Osteocyte (in vitro differentiated cells): ENCODE measurements at regions not wholly inside any gene's neighbourhood (a gene's known extent, or its start where the extent isn't known, plus 50 kb on each side); places are given as distances from the start of the nearest gene placed in this dataset.
A peak's percentile ranks its signal among the peaks of the same experiment; 100 is the strongest.

Experiments
- DNase-seq: peaks from one replicate; pipeline ENCODE4 v3.0.0; 2021; ENCODE audit warnings: mixed read lengths; ENCODE audit not compliant: unreplicated experiment; ENCODE audit errors: extremely low spot score
- H3K27ac Mint-ChIP-seq: one replicate; pipeline ENCODE4 v1.8.0; 2021; ENCODE audit warnings: mild to moderate bottlenecking, mixed read lengths; ENCODE audit not compliant: unreplicated experiment
- H3K27me3 Mint-ChIP-seq: one replicate; pipeline ENCODE4 v1.8.0; 2021; ENCODE audit warnings: mixed read lengths; ENCODE audit not compliant: unreplicated experiment
- H3K36me3 Mint-ChIP-seq: one replicate; pipeline ENCODE4 v1.8.0; 2021; ENCODE audit warnings: mixed read lengths; ENCODE audit not compliant: unreplicated experiment
- H3K4me1 Mint-ChIP-seq: one replicate; pipeline ENCODE4 v1.8.0; 2021; ENCODE audit warnings: mixed read lengths; ENCODE audit not compliant: unreplicated experiment
- H3K4me3 Mint-ChIP-seq: one replicate; pipeline ENCODE4 v1.8.0; 2021; ENCODE audit warnings: mild to moderate bottlenecking, moderate library complexity, mixed read lengths; ENCODE audit not compliant: unreplicated experiment
- H3K9me3 Mint-ChIP-seq: one replicate; pipeline ENCODE4 v1.8.0; 2021; ENCODE audit warnings: mixed read lengths; ENCODE audit not compliant: unreplicated experiment
- TF ChIP-seq, protein P1 (sequence below): fragments of 200-600 bp; sonication (generic); IDR thresholded peaks from 2 replicates; pipeline ENCODE4 v1.5.0; 2021; ENCODE audit warnings: antibody characterized with exemption, mild to moderate bottlenecking, moderate library complexity

DNA sequence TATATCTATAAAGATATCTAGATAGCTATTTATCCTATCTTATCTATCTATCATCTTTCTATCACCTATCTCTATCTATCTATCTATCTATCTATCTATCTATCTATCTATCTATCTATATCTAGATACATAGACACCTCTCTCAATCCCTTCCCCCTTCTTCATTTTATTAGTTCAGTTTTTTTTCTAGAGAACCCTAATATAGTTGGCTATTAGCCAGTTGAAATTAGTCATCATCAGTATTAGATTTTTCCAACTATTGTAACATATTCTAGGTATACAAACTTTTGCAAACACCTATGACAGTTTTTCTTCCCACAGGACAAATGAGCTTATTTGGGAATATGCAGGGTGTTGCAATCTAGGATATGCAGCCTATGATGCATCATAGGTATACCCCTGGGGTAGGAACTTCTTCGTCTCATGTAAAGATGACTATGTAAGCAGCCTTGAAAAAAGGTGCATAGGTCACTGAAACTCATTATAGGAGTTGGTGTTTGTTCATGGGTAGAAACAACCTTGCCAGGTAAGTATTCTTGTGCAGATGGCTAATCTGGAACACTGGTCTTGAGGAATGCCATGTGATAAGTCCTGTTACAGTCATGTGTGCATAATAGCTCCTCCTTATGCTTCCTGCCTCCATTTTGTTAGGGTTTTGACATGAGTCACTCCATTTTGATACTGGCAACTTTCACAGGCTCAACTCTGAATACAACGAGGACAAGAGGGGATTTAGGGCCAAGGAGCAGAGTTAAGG, 160.7 kb upstream of the ZSWIM2 start:
- H3K4me1 Mint-ChIP-seq, result peaks cover 1% of the 10 kb centered on the region
- H3K4me3 Mint-ChIP-seq, result no peak overlapping the region
- no peaks in the 10 kb centered on the region for H3K36me3 Mint-ChIP-seq
- TF ChIP-seq, protein P1, sequence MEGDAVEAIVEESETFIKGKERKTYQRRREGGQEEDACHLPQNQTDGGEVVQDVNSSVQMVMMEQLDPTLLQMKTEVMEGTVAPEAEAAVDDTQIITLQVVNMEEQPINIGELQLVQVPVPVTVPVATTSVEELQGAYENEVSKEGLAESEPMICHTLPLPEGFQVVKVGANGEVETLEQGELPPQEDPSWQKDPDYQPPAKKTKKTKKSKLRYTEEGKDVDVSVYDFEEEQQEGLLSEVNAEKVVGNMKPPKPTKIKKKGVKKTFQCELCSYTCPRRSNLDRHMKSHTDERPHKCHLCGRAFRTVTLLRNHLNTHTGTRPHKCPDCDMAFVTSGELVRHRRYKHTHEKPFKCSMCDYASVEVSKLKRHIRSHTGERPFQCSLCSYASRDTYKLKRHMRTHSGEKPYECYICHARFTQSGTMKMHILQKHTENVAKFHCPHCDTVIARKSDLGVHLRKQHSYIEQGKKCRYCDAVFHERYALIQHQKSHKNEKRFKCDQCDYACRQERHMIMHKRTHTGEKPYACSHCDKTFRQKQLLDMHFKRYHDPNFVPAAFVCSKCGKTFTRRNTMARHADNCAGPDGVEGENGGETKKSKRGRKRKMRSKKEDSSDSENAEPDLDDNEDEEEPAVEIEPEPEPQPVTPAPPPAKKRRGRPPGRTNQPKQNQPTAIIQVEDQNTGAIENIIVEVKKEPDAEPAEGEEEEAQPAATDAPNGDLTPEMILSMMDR, result no peak
- H3K27ac Mint-ChIP-seq, result no peak overlapping the region
- no peaks in the 10 kb centered on the region for H3K9me3 Mint-ChIP-seq
- DNase-seq, result no peak
- peaks cover 31% of the 10 kb centered on the region for H3K27me3 Mint-ChIP-seq

DNA sequence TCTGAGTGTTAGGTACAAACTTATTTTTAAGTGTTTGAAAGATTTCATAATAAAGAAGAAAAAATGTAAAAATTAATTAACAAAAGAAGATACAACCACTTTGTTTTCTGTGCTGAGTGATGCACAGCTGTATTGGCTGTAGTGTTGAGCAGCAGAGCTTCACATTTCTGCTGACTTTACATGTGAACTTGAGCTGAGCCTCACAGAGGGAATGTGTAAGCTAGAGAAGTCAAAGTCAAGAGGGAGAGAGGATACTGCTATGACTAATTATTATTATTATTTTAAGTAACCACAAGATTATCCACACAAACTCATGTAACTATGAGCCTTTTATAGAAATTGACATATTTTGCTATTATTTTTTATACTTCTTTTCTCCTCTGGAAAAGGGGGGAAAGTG, 159.1 kb upstream of the ZSWIM2 start:
- Mint-ChIP-seq H3K27me3 (peaks cover 37% of the 10 kb centered on the region), H3K4me3 (no peak overlapping the region), H3K9me3 (no peaks in the 10 kb centered on the region), H3K36me3 (no peaks in the 10 kb centered on the region), H3K4me1 (peaks cover 1% of the 10 kb centered on the region), H3K27ac (no peak overlapping the region)
- DNase-seq, result no peak
- TF ChIP-seq, protein P1, result no peak

DNA sequence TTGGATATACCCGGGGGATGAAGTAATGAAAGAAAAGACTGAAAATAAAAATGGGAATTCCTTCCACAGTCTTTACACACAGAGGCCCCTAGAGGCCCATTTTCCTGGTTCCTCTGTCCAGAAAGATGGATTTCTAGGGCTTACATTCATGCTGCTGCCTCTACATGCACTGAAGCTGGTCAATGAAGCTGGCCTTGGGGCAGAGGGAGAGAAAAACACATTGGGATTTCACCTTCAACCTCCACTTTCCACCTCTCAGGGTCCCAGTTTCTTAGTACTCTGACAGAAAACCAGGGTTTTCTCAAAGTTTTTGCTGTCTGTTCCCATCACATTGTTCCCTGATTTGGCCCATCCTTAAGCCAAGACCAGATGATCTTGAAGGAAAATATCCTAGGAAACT, 154.6 kb upstream of the ZSWIM2 start:
- no peak for DNase-seq
- H3K4me3 Mint-ChIP-seq, result no peak overlapping the region
- no peaks in the 10 kb centered on the region for H3K36me3 Mint-ChIP-seq
- no peak overlapping the region for H3K27ac Mint-ChIP-seq
- H3K4me1 Mint-ChIP-seq, result peaks cover 1% of the 10 kb centered on the region
- H3K27me3 Mint-ChIP-seq, result peaks cover 17% of the 10 kb centered on the region
- TF ChIP-seq, protein P1, result no peak
- H3K9me3 Mint-ChIP-seq, result peaks cover 12% of the 10 kb centered on the region

DNA sequence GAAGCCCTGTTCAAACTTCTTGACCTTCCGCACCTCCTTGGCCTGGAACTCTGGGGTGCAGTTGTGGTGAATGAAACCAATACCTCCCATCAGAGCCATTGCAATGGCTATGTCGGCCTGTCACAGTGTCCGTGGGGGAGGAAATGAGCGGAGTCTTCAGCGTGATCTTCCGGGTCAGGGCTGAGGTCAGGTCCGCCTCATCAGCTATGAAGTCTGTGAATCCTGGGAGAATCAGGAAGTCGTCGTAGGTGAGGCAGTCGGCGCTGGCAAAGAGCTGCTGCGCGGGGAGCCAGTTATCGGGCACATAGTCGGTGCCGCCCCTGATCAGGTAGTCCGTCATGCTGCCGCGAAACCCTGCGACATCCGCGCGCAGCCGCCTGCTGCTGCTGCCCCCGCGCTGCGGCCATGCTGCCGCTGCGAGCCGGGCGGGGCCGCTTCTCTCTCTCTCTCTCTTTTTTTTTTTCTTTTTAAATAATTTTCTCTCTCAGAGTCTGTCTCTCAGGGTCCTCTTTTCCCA, 154.1 kb upstream of the ZSWIM2 start:
- H3K9me3 Mint-ChIP-seq, result peaks cover 12% of the 10 kb centered on the region
- TF ChIP-seq, protein P1, result no peak
- H3K4me1 Mint-ChIP-seq, result peaks cover 1% of the 10 kb centered on the region
- peaks cover 18% of the 10 kb centered on the region for H3K27me3 Mint-ChIP-seq
- H3K36me3 Mint-ChIP-seq, result no peaks in the 10 kb centered on the region
- peak; percentile 73 for DNase-seq
- no peak overlapping the region for H3K4me3 Mint-ChIP-seq
- no peak overlapping the region for H3K27ac Mint-ChIP-seq

DNA sequence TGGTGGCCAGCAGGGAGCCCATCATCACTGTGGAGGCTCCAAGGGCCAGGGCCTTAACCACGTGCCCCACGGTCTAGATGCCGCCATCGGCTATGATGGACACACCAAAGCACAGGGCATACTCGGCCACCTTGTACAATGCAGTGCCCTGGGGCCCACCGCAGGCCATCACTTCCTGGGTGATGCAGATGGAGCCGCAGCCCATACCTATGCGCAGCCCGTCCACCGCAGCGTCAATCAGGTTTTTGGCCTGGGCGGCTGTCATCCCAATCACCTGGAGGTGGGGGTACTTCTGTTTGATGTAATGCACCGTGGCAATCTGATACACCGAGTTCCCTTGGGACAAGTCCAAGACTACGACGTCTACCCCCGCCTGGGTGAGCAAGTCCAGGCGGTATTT, 153.3 kb upstream of the ZSWIM2 start:
- TF ChIP-seq, protein P1, result no peak
- H3K4me1 Mint-ChIP-seq, result no peaks in the 10 kb centered on the region
- H3K27ac Mint-ChIP-seq, result no peak overlapping the region
- H3K9me3 Mint-ChIP-seq, result peaks cover 12% of the 10 kb centered on the region
- no peak overlapping the region for H3K4me3 Mint-ChIP-seq
- H3K36me3 Mint-ChIP-seq, result no peaks in the 10 kb centered on the region
- DNase-seq, result peak; percentile 82
- H3K27me3 Mint-ChIP-seq, result peaks cover 24% of the 10 kb centered on the region
